Liver (tissue), 3 donors: ENCODE measurements at regions not wholly inside any gene's neighbourhood (a gene's known extent, or its start where the extent isn't known, plus 50 kb on each side); places are given as distances from the start of the nearest gene placed in this dataset.

Experiments used
- ATF3 ChIP-seq: IDR thresholded peaks from 2 replicates; pipeline ENCODE4 v1.6.1; 2016; ENCODE audit warnings: antibody characterized with exemption
- CTCF ChIP-seq: fragments of 150-350 bp; IDR thresholded peaks from 2 replicates; pipeline ENCODE4 v1.5.1; 2017; ENCODE audit warnings: improper control_type of control experiment, low read depth, low read length; ENCODE audit not compliant: missing input control
- FOXA1 ChIP-seq: IDR thresholded peaks from 2 replicates; pipeline ENCODE4 v1.6.1; 2016; ENCODE audit warnings: antibody characterized with exemption
- MAX ChIP-seq: IDR thresholded peaks from 2 replicates; pipeline ENCODE4 v1.6.1; 2016; ENCODE audit warnings: antibody characterized with exemption
- REST ChIP-seq: IDR thresholded peaks from 2 replicates; pipeline ENCODE4 v1.6.1; 2016; ENCODE audit warnings: antibody characterized with exemption, mild to moderate bottlenecking
- SP1 ChIP-seq: IDR thresholded peaks from 2 replicates; pipeline ENCODE4 v1.6.1; 2018; ENCODE audit warnings: antibody characterized with exemption, mild to moderate bottlenecking
- YY1 ChIP-seq: IDR thresholded peaks from 2 replicates; pipeline ENCODE4 v1.6.1; 2016; ENCODE audit warnings: antibody characterized with exemption, mild to moderate bottlenecking
- donor health status: healthy.
- donor health status: healthy.

- TF ChIP-seq CTCF, result no peak
- TF ChIP-seq FOXA1, result no peak
- TF ChIP-seq REST, result no peak
- no peak for TF ChIP-seq YY1
- TF ChIP-seq MAX, result no peak
- no peak for TF ChIP-seq SP1
- no peak for TF ChIP-seq ATF3
Observed at GRCh38 chr2:180174580-180174979, 167.5 kb upstream of the CWC22 start.
